NT2/D1 (cell line): ENCODE measurements at regions not wholly inside any gene's neighbourhood (a gene's known extent, or its start where the extent isn't known, plus 50 kb on each side); places are given as distances from the start of the nearest gene placed in this dataset.

ENCODE experiments used
- DNase-seq: peaks from one replicate; pipeline ENCODE4 v3.0.0-alpha.2; 2011; ENCODE audit warnings: low read depth, low spot score
- H3K27me3 ChIP-seq: 2 replicates; pipeline ENCODE4 v1.6.0; 2011; ENCODE audit warnings: mild to moderate bottlenecking; ENCODE audit not compliant: insufficient read length, insufficient read depth
- H3K36me3 ChIP-seq: 2 replicates; pipeline ENCODE4 v1.6.1; 2011; ENCODE audit warnings: mild to moderate bottlenecking, low read length, mixed read lengths; ENCODE audit not compliant: insufficient read depth, insufficient read length
- H3K4me1 ChIP-seq: 2 replicates; pipeline ENCODE4 v1.5.1; 2011; ENCODE audit not compliant: insufficient read depth, insufficient read length
- H3K4me3 ChIP-seq: 2 replicates; pipeline ENCODE4 v1.5.1; 2011; ENCODE audit warnings: low read depth; ENCODE audit not compliant: insufficient read length
- H3K9ac ChIP-seq: 2 replicates; pipeline ENCODE4 v1.6.0; 2011; ENCODE audit warnings: low read depth; ENCODE audit not compliant: insufficient read length
- H3K9me3 ChIP-seq: 2 replicates; pipeline ENCODE4 v1.5.1; 2011; ENCODE audit warnings: mild to moderate bottlenecking, low read length; ENCODE audit not compliant: insufficient read depth
- SUZ12 ChIP-seq: IDR thresholded peaks from 2 replicates; pipeline ENCODE4 v1.6.1; 2011; ENCODE audit not compliant: insufficient read length, insufficient read depth; ENCODE audit errors: extremely low read depth
- YY1 ChIP-seq: IDR thresholded peaks from 2 replicates; pipeline ENCODE4 v1.6.1; 2011; ENCODE audit not compliant: insufficient read length, insufficient read depth
- ZNF274 ChIP-seq: IDR thresholded peaks from 2 replicates; pipeline ENCODE4 v1.6.1; 2011; ENCODE audit warnings: mild to moderate bottlenecking, low read depth, low read length

GRCh38 chr9:13750061-13750460 is 470.6 kb upstream of the MPDZ start:
- no peaks in the 10 kb centered on the region for H3K27me3 ChIP-seq
- TF ChIP-seq SUZ12, result no peak
- no peaks in the 10 kb centered on the region for H3K36me3 ChIP-seq
- no peak overlapping the region for H3K4me3 ChIP-seq
- H3K9ac ChIP-seq, result no peak overlapping the region
- DNase-seq, result no peak
- H3K9me3 ChIP-seq, result no peaks in the 10 kb centered on the region
- no peaks in the 10 kb centered on the region for H3K4me1 ChIP-seq

- TF ChIP-seq SUZ12, result no peak
- TF ChIP-seq YY1, result no peak
- no peak for TF ChIP-seq ZNF274
- H3K4me3 ChIP-seq, result no peak overlapping the region
- no peak for DNase-seq
- no peaks in the 10 kb centered on the region for H3K27me3 ChIP-seq
- H3K9me3 ChIP-seq, result no peaks in the 10 kb centered on the region
- no peaks in the 10 kb centered on the region for H3K4me1 ChIP-seq
- no peak overlapping the region for H3K9ac ChIP-seq
- H3K36me3 ChIP-seq, result no peaks in the 10 kb centered on the region
These were observed 467.4 kb upstream of the MPDZ start for GRCh38 chr9:13746876-13747275.

GRCh38 chr9:13744261-13744901 is 464.9 kb upstream of the MPDZ start:
- Histone ChIP-seq H3K9me3 (no peaks in the 10 kb centered on the region), H3K4me3 (no peak overlapping the region), H3K4me1 (no peaks in the 10 kb centered on the region), H3K9ac (no peak overlapping the region), H3K27me3 (no peaks in the 10 kb centered on the region), H3K36me3 (no peaks in the 10 kb centered on the region)
- TF ChIP-seq ZNF274 (no peak), SUZ12 (no peak), YY1 (no peak)
- no peak for DNase-seq

- Histone ChIP-seq H3K4me1 (no peaks in the 10 kb centered on the region), H3K9me3 (no peaks in the 10 kb centered on the region), H3K9ac (no peak overlapping the region), H3K36me3 (no peaks in the 10 kb centered on the region), H3K4me3 (no peak overlapping the region), H3K27me3 (no peaks in the 10 kb centered on the region)
- TF ChIP-seq ZNF274, result no peak
- DNase-seq, result no peak
These were observed 458.4 kb upstream of the MPDZ start for GRCh38 chr9:13737885-13738284.

- Histone ChIP-seq H3K27me3 (no peaks in the 10 kb centered on the region), H3K9ac (no peak overlapping the region), H3K9me3 (no peaks in the 10 kb centered on the region), H3K36me3 (no peaks in the 10 kb centered on the region), H3K4me3 (no peak overlapping the region), H3K4me1 (no peaks in the 10 kb centered on the region)
- TF ChIP-seq YY1 (no peak), SUZ12 (no peak)
- no peak for DNase-seq
These were observed 455.7 kb upstream of the MPDZ start for GRCh38 chr9:13735181-13735580.

- H3K27me3 ChIP-seq, result no peaks in the 10 kb centered on the region
- no peaks in the 10 kb centered on the region for H3K9me3 ChIP-seq
- no peaks in the 10 kb centered on the region for H3K36me3 ChIP-seq
- H3K9ac ChIP-seq, result no peak overlapping the region
- no peak for TF ChIP-seq ZNF274
- TF ChIP-seq SUZ12, result no peak
- TF ChIP-seq YY1, result no peak
- DNase-seq, result no peak
- no peaks in the 10 kb centered on the region for H3K4me1 ChIP-seq
- no peak overlapping the region for H3K4me3 ChIP-seq
These were observed 455.1 kb upstream of the MPDZ start for GRCh38 chr9:13734601-13735000.

- DNase-seq, result no peak
- Histone ChIP-seq H3K36me3 (no peaks in the 10 kb centered on the region), H3K4me1 (no peaks in the 10 kb centered on the region), H3K9ac (no peak overlapping the region), H3K27me3 (no peaks in the 10 kb centered on the region), H3K4me3 (no peak overlapping the region), H3K9me3 (no peaks in the 10 kb centered on the region)
- no peak for TF ChIP-seq SUZ12
- no peak for TF ChIP-seq YY1
- TF ChIP-seq ZNF274, result no peak
These were observed 452.8 kb upstream of the MPDZ start for GRCh38 chr9:13732290-13732689.

- H3K9ac ChIP-seq, result no peak overlapping the region
- H3K4me3 ChIP-seq, result no peak overlapping the region
- no peaks in the 10 kb centered on the region for H3K36me3 ChIP-seq
- H3K9me3 ChIP-seq, result no peaks in the 10 kb centered on the region
- no peak for DNase-seq
- no peaks in the 10 kb centered on the region for H3K27me3 ChIP-seq
- no peaks in the 10 kb centered on the region for H3K4me1 ChIP-seq
- no peak for TF ChIP-seq SUZ12
- no peak for TF ChIP-seq YY1
- no peak for TF ChIP-seq ZNF274
These were observed 452.1 kb upstream of the MPDZ start for GRCh38 chr9:13731637-13732036.
